Activated gamma-delta T cell (primary cell): ENCODE measurements at regions not wholly inside any gene's neighbourhood (a gene's known extent, or its start where the extent isn't known, plus 50 kb on each side); places are given as distances from the start of the nearest gene placed in this dataset.

Experiments
- DNase-seq: peaks from one replicate; lab custom pipeline; 2025; lab: John Stamatoyannopoulos, UW

GRCh38 chrX:121102101-121102500 lies 54.7 kb downstream of the GLUD2 start:
- no peak for DNase-seq

DNA sequence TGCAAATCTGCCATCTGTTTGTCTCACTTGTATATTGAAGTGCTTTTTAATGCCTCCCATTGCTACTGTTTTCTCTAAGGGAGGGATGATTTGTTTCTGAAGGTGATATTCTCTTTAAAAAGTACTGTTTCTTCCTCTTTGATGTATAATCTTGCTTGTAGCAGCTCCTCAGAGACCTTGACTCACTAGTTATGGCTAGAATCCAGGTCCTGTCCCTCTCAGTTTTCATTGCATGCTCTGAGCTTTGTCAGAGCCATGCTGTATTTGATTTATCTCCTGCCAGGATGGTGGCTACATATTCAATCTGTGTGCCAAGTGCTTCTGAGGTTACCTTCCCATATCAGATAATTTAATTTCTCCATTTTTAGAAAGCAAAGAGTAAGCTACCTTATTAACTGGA lies 56.0 kb downstream of the GLUD2 start:
- no peak for DNase-seq

DNA sequence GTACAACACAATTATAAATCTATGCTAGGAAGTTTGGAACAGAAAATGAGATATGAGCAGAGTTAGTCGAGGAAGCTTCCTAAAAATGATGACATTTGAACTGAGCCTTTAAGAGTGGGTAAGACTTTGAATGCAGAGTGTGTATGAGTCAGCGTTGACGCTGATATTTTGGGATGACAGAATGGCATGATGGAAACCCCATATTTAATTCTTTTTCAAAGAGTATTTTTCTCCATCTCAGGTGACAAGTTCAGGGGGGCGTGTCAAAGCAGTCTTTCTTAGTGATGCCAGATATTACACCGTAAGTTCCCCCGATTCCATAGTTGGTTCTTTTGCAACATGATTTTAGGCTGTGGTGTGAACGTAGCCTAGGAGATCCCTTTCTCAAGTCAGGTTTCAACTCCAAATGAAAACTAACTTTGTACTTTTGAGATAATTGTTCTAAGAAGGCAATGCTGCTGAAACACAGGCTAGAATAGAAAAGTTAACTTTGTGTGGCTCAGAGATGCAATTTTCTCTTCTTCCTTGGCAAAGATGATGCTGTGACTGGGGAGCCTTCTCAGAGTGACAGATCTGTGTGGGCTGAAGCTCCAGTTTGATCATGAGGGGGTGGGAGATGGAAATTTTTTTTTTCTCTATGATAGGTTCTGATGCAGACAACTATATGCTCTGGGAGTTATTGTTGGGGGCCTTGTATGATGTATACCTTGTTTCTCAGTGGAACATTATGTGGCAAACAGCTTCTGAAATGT lies 59.2 kb downstream of the GLUD2 start:
- DNase-seq: no peak

DNA sequence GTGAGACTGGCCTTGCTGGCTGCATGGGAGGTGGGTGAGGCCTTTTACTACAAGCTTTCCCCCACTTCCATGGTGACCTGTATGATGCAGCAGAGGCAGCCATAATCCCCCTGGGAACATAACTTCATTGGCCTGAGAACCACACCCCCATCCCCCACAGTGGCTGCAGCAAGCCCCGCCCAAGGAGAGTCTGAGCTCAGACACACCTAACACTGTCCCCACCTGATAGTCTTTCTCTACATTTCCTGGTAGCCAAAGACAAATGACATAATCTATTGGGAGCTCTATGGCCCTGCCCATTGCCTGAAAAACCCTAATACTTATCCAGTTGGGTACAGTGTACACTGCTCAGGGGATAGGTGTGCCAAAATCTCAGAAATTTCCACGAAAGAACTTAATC lies 62.6 kb downstream of the GLUD2 start:
- no peak for DNase-seq

GRCh38 chrX:121110536-121110935 lies 63.1 kb downstream of the GLUD2 start:
- no peak for DNase-seq

GRCh38 chrX:121114691-121115090 lies 67.3 kb downstream of the GLUD2 start:
- no peak for DNase-seq

DNA sequence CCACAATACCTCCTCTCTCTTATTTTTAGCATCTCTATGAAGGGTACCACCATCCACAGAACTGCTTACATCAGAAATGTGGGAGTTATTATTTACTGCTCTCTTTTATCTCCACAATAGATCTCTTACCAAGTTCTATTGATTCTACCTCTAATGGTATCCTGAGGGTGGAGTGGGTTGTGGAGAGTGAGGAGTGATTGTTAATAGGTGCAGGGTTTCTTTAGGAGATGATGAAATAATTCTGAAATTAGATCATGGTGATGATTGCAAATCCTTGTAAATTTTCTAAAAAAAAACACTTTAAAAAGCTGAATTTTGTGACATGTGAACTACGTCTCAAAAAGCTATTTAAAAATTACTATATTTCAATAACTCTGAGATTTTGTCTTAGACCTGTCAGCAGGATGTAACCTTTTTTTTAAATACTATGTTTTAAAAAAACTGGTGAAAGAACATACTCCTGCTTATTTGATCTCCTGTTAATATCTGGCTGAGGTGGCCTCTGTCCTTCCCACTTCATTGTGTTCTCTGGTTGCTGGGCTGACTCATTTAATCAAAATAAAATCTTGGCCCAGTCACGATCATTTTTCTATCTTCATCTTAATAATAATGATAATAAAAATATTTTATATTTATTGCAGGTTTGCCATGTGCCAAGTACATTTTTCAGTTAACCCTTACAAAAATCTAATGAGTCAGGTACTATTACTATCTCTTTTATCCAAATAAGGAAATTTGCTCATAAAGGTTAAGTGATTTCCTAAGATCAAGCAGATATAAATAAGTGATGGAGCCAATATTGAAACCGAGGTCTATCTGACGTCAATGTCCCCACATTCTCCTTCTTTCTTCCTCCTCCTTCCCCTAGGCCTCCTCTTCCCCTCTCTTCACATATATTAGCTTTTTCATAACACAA lies 73.5 kb downstream of the GLUD2 start:
- no peak for DNase-seq

GRCh38 chrX:121122332-121122731 lies 74.9 kb downstream of the GLUD2 start:
- DNase-seq: no peak

GRCh38 chrX:121128925-121129877 lies 81.8 kb downstream of the GLUD2 start:
- no peak for DNase-seq

DNA sequence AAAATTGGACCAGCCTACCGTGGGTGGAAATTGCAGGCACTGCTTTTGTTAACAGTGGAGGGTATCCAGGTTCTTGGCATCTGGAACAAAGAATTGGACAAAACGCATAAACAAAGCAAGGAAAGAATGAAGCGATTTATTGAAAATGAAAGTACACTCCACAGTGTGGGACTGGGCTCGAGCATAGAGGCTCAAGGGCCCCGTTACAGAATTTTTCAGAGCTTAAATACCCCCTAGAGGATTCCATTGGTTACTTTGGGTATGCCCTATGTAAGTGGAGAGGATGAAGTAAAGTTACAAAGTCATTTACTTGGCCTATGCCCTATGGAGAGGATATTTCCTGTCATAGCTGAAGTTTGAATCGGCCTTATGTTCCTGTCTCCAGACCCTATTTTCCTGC lies 85.3 kb downstream of the GLUD2 start:
- no peak for DNase-seq

DNA sequence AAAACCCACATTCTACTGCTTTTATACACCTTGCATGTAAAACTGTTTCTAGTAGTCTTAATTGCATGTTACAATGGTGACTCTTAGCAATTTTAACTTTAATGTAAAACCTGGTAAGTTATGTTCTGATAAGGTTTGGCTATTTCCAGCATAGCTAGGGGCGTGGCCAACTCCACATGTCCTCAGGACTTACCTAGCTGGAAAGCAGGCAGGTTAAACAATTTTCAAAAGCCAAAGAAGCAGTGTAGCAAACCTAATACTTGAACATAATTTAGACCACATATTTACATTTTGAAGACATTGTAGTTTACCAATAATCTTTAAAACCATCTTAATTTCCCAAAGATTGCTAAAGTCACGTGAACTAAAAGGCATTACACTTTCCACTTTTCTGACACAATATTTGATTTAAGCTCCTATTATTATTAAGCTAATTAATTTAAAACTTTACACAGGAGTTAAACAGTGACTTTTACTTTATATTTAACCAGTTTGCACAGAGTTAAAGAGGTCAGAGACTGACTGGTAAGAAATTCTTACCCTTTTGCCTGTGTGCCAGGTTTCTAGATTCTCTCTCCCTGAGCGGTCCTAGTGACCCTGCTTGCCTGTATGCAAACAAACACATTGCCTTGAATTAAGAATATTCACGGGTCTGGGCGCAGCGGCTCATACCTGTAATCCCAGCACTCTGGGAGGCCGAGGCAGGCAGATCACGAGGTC lies 88.2 kb downstream of the GLUD2 start:
- no peak for DNase-seq

- no peak for DNase-seq
These were observed 98.7 kb downstream of the GLUD2 start for GRCh38 chrX:121146059-121146628.

DNA sequence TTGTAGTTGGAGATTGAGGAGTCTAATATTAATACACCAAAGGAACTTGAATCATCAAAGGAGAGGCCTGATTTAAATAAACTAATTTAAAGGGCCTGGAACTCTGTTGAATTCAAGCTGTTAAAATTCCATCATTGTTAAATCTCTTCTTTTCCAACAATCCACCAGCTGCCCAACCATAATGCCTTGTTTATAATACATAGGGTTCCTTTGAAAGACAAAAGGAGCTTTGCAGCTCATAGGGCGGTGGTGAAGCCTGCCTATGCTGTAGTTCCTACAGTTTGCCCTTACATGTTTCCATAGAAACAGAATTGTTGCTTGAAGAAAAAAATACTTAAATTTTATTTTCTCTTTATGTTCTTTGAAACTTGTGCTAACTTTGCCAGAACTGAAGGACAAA lies 102.8 kb downstream of the GLUD2 start:
- no peak for DNase-seq

- no peak for DNase-seq
These were observed 103.9 kb downstream of the GLUD2 start for GRCh38 chrX:121151293-121151692.

GRCh38 chrX:121154858-121155404 lies 107.5 kb downstream of the GLUD2 start:
- DNase-seq: no peak

DNA sequence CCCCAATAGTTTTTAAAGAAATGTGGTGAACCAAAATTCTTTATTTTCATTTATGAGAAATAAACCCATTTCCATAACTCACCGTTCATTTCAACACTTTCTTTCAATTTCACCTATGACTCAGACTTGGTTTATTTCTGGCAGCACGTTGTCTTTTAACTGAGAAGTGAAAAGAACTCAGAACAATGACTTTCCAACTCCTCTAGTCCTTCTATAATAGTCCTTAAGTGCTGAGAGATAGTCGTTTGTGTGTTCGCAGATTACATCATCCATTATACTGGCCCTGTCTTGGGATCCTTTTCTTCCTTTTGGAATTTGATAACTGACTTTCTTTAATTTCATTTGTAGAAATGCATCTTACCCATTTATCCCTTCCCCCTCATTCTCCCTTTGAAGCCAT lies 113.6 kb downstream of the GLUD2 start:
- DNase-seq: no peak

- no peak for DNase-seq
These were observed 114.1 kb downstream of the GLUD2 start for GRCh38 chrX:121161501-121161933.

DNA sequence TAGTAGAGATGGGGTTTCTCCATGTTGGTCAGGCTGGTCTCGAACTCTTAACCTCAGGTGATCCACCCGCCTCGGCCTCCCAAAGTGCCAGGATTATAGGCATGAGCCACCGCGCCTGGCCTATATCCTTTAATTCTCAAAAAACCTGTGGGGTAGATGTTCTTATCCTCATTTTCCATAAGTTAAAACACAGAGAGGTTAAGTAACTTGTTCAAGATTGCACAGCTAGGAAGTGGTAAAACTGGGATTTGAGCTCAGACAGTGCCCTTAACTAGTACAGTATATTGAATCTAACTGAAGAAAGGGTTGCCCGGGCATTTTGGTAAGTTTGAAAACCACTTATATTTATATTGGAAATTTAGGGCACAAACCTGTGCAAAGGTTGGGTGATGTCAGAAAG lies 116.0 kb downstream of the GLUD2 start:
- no peak for DNase-seq

DNA sequence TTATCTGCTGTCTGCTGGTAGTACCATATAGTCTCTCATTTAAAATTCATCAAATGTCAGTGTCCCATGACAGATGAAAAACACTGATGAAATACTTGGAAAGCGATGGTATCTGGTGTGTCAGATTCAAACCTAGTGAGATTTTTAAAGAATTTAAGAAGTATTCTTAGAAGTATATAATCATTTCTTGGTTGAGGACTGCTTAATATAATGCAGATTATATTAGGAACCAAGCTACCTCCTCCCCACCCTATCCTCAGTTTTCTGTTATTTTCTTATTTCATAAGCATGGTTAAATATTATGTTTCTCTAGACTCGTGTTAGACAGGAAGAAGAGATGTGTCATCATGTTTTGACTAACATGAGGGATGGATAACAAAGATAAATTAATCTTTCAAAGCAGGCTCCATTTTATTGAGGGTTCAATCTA lies 118.5 kb downstream of the GLUD2 start:
- no peak for DNase-seq
